ENCODE measurements at regions not wholly inside any gene's neighbourhood (a gene's known extent, or its start where the extent isn't known, plus 50 kb on each side); places are given as distances from the start of the nearest gene placed in this dataset.

GRCh38 chr3:1469248-1469647 lies 376.4 kb downstream of the CNTN6 start:
- Histone ChIP-seq H3K4me3 (no peak overlapping the region), H3K36me3 (no peaks in the 10 kb centered on the region), H3K4me1 (no peaks in the 10 kb centered on the region), H3K27ac (no peak overlapping the region), H3K27me3 (no peaks in the 10 kb centered on the region), H3K9me3 (no peaks in the 10 kb centered on the region)
- DNase-seq (no peak), ATAC-seq (no peak)
- intact Hi-C loops (cut with DNase I; ENCODE audit: low total_unique reads) = no loop called here
- in situ Hi-C loops (cut with MboI; ENCODE audit: low sequenced_read_pairs in 4 of 4) = no loop called here
- no peak for TF ChIP-seq CTCF (IDR thresholded peaks at IDR 0.05 in 4 of 5, conservative IDR thresholded peaks at IDR 0.05 in 1 of 5)
- no peak for TF ChIP-seq POLR2A (IDR thresholded peaks at IDR 0.05)

GRCh38 chr3:1469687-1470086 lies 376.9 kb downstream of the CNTN6 start:
- TF ChIP-seq POLR2A (IDR thresholded peaks at IDR 0.05) = no peak
- TF ChIP-seq CTCF (IDR thresholded peaks at IDR 0.05 in 4 of 5, conservative IDR thresholded peaks at IDR 0.05 in 1 of 5) = no peak
- ATAC-seq = no peak
- Histone ChIP-seq H3K4me3 (no peak overlapping the region), H3K27ac (no peak overlapping the region), H3K27me3 (no peaks in the 10 kb centered on the region), H3K4me1 (no peaks in the 10 kb centered on the region), H3K9me3 (no peaks in the 10 kb centered on the region), H3K36me3 (no peaks in the 10 kb centered on the region)
- in situ Hi-C loops (cut with MboI; ENCODE audit: low sequenced_read_pairs in 4 of 4) = no loop called here
- DNase-seq = no peak
- intact Hi-C loops (cut with DNase I; ENCODE audit: low total_unique reads) = no loop called here

GRCh38 chr3:1477669-1478068 lies 384.8 kb downstream of the CNTN6 start:
- Histone ChIP-seq H3K27me3 (no peaks in the 10 kb centered on the region), H3K9me3 (no peaks in the 10 kb centered on the region), H3K36me3 (no peaks in the 10 kb centered on the region), H3K4me1 (no peaks in the 10 kb centered on the region), H3K27ac (no peak overlapping the region), H3K4me3 (no peak overlapping the region)
- no peak for DNase-seq
- intact Hi-C loops (cut with DNase I; ENCODE audit: low total_unique reads) (no loop called here), in situ Hi-C loops (cut with MboI; ENCODE audit: low sequenced_read_pairs in 4 of 4) (no loop called here)
- TF ChIP-seq POLR2A (IDR thresholded peaks at IDR 0.05) (no peak), CTCF (IDR thresholded peaks at IDR 0.05 in 4 of 5, conservative IDR thresholded peaks at IDR 0.05 in 1 of 5) (no peak)
- no peak for ATAC-seq

- DNase-seq = no peak
- ATAC-seq = no peak
- Histone ChIP-seq H3K27ac (no peak overlapping the region), H3K9me3 (no peaks in the 10 kb centered on the region), H3K4me1 (no peaks in the 10 kb centered on the region), H3K4me3 (no peak overlapping the region), H3K36me3 (no peaks in the 10 kb centered on the region), H3K27me3 (no peaks in the 10 kb centered on the region)
- in situ Hi-C loops (cut with MboI; ENCODE audit: low sequenced_read_pairs in 4 of 4) = no loop called here
- no peak for TF ChIP-seq CTCF (IDR thresholded peaks at IDR 0.05 in 4 of 5, conservative IDR thresholded peaks at IDR 0.05 in 1 of 5)
- TF ChIP-seq POLR2A (IDR thresholded peaks at IDR 0.05) = no peak
- intact Hi-C loops (cut with DNase I; ENCODE audit: low total_unique reads) = no loop called here
Observed at GRCh38 chr3:1495466-1495865, 402.6 kb downstream of the CNTN6 start.

- Histone ChIP-seq H3K36me3 (no peaks in the 10 kb centered on the region), H3K4me1 (no peaks in the 10 kb centered on the region), H3K4me3 (no peak overlapping the region), H3K9me3 (no peaks in the 10 kb centered on the region), H3K27ac (no peak overlapping the region), H3K27me3 (no peaks in the 10 kb centered on the region)
- DNase-seq (no peak), ATAC-seq (no peak)
- in situ Hi-C loops (cut with MboI; ENCODE audit: low sequenced_read_pairs in 4 of 4) = no loop called here
- intact Hi-C loops (cut with DNase I; ENCODE audit: low total_unique reads) = no loop called here
- TF ChIP-seq POLR2A (IDR thresholded peaks at IDR 0.05) = no peak
- TF ChIP-seq CTCF (IDR thresholded peaks at IDR 0.05 in 4 of 5, conservative IDR thresholded peaks at IDR 0.05 in 1 of 5) = no peak
Observed at GRCh38 chr3:1499694-1500093, 406.9 kb downstream of the CNTN6 start.

All from gastrocnemius medialis (tissue), 4 donors.